Renal cortex interstitium (tissue), 11 donors: ENCODE measurements at regions not wholly inside any gene's neighbourhood (a gene's known extent, or its start where the extent isn't known, plus 50 kb on each side); places are given as distances from the start of the nearest gene placed in this dataset.

Source experiments
- DNase-seq, 11 donors: peaks; one replicate each; pipeline ENCODE4 v3.0.0-alpha.2; 2013; ENCODE audit warnings: low read depth in 9 of 11, low spot score in 4 of 11; ENCODE audit errors: extremely low read depth in 1 of 11

DNA sequence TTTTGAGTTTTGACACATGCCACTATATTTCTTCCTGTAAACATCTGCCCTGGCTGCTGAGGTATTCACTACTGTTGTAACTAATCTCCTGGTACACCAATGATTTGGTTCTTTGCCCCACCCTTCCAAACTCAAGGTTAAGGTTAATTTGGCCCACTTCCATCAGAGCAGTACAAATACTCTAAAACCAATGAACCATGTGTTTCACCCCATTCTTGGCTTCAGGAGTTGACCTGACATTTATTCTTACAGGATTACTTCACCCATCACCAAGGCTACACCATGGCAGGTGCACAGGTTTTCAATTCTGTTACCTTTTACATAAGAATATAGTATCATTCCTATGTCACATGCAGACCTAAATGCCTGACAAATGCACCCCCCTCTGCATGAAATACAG lies 1179.9 kb downstream of the ZPLD1 start:
- no peak for DNase-seq

DNA sequence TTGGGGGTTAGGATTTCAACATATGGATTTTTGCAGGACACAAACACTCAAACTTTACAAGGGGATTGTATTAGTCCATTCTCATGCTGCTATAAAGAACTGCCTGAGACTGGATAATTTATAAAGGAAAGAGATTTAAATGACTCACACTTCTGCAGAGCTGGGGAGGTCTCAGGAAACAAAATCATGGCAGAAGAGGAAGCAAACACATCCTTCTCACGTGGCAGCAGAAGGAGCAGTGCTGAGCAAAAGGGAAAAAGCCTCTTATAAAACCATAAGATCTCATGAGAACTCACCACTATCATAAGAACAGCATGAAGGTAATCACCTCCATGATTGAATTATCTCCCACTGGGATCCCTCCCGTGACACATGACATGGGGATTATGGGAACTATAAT lies 1183.1 kb downstream of the ZPLD1 start:
- no peak for DNase-seq

GRCh38 chr3:103624271-103624670 lies 1189.5 kb downstream of the ZPLD1 start:
- peak in 1 of 11 donors; percentile 4 for DNase-seq

- DNase-seq, result no peak
These were observed 1194.6 kb downstream of the ZPLD1 start for GRCh38 chr3:103629391-103629790.

GRCh38 chr3:103644450-103644849 lies 1209.6 kb downstream of the ZPLD1 start:
- no peak for DNase-seq

- no peak for DNase-seq
These were observed 1219.2 kb downstream of the ZPLD1 start for GRCh38 chr3:103653996-103654395.

- no peak for DNase-seq
These were observed 1222.9 kb downstream of the ZPLD1 start for GRCh38 chr3:103657756-103658155.

- DNase-seq, result no peak
These were observed 1226.0 kb downstream of the ZPLD1 start for GRCh38 chr3:103660810-103661209.

- DNase-seq, result no peak
These were observed 1227.8 kb downstream of the ZPLD1 start for GRCh38 chr3:103662591-103662990.

GRCh38 chr3:103672346-103672745 lies 1237.5 kb downstream of the ZPLD1 start:
- DNase-seq, result no peak

DNA sequence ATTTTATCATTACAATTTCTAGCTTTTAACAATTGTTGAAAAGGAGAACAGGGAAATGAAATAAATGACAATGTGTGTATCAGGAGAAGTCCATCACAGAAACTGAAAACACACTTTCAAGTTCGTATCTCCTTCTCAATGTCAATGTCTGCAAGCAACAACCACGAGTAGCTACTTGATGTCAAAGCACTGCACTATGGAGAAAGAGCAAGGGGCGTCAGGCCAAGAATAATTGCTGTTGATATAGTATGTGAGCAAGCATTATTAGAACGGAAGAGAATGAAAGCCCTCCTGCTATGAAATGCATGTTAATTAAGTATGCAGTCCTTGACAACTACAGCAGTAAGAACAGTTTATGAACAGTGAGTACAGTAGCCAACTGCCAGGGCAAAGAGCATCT lies 1250.1 kb downstream of the ZPLD1 start:
- no peak for DNase-seq

DNA sequence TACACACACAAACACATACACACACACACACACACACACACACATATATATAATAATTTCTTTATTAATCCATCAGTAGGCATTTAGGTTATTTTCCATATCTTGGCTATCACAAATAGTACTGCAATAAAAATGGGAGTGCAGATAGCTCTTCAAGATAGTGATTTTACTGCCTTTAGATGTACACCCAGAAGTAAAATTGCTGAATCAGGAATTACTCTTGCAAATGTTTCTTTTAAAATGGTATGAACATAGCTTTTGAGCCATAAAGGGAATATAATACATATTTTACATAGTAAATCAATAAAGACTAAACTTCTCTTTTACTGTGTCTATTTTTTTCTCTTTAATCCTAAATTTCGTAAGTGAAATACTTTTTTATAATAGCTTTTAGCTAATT lies 1251.1 kb downstream of the ZPLD1 start:
- no peak for DNase-seq

GRCh38 chr3:103690536-103690935 lies 1255.7 kb downstream of the ZPLD1 start:
- no peak for DNase-seq

DNA sequence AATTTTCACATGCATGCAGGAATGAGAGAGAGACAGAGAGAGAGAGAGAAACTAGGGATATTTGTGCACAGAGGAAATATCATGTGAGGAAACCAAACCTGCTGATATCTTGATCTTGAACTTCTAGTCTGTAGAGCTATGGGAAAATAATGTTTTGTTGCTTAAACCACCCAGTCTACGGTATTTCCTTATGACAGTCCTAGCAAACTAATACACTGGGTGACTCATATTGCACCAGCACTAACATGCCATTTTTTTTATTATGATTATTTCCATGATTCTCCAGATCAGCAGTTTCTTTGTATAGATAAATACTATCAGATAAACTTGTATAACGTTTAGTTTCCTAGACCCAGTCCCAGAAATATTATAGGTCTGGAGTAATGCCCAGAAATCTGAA lies 1259.0 kb downstream of the ZPLD1 start:
- DNase-seq, result no peak

DNA sequence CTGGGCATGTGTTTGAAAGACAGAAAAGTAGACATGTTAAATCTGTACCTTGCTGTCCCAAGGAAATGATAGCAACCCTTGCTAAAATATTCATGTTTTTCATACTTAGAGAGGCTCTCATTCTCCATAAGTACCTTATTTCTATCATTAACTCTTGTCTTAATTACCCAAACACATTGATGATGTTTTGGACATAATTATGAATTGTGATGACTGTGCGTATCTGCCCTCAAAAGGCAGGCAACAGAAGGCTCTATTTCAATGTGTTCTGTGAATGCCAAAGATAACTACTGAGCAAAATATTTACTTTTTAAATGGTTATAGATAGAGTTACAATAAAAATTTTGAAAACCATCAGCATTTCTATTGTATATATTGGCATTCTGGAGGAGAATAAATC lies 1263.8 kb downstream of the ZPLD1 start:
- no peak for DNase-seq

DNA sequence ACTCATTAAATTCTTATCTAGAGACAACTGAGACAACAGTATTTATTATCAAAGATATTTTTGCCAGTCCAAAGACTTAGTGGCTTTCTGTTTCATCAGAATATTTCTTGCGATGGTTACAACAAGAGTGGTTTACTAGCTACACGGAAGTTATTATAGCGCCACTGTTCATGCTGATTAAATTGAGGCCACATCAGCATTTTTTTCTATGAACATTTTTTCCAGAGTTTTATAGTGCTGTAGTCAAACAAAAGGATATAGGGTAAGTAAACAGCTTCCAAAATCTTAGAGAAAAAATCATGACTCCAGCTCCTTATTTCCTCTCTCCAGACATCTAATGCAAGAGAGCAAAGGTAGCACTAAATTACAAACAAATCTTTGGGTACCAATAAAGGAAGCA lies 1264.4 kb downstream of the ZPLD1 start:
- no peak for DNase-seq

DNA sequence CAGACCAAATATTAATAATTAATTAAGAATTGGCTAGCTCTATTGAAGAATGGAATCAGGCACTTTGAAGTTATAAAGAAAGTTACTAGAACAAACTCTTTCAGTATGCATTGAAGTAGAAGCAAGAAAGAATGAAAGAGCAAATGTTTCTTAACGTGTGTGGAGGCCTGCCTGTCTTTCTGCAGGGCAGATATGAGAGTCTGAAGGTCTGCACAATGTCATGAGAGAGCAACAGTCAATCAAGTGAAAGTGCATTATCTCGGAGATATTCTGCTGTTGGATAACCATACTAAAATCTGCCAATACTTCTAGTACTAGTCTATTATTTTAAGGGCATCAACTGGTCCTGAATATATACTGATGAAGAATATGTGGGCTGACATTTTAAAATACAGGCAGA lies 1270.8 kb downstream of the ZPLD1 start:
- DNase-seq, result no peak

DNA sequence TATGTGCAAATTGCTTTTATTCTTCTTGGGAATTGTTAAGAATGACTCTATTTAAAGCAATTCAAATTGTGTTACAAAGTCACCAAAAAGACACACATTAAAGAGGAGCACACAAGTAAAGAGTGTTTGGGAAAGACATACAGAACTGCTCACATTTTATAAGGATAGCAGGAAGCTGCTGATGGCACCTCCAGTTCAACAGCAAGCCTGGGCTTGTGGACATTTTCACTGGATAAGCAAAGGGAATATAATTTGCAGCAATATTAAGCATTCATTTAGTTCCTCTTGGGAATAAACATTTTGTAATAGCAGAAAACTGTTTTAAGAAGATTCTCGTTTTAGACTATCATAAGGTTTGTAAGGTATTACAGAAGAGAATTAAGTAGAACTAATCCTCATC lies 1271.9 kb downstream of the ZPLD1 start:
- no peak for DNase-seq

DNA sequence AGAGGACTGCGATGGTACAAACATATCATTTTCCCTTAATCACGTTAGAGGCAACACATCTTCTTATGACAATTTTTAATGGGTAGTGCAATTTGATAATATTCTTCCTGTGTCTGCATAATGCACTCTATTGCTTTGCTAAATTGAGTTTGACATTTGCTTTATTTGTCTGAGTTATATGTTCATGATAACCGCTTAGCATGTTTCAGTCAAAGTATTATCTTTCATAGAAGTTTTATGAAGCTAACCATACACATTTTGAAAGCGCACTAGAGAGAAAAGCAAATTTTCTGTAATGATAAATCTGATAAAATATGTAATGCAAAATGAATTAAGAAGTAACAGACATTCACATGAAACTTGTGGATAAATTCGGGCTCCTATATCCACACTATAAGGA lies 1276.9 kb downstream of the ZPLD1 start:
- no peak for DNase-seq

GRCh38 chr3:103712320-103713008 lies 1277.6 kb downstream of the ZPLD1 start:
- no peak for DNase-seq

GRCh38 chr3:103729547-103729946 lies 1294.7 kb downstream of the ZPLD1 start:
- DNase-seq, result no peak

GRCh38 chr3:103730744-103731143 lies 1295.9 kb downstream of the ZPLD1 start:
- no peak for DNase-seq
